Upper lobe of right lung (tissue), 1 donor: ENCODE measurements at regions not wholly inside any gene's neighbourhood (a gene's known extent, or its start where the extent isn't known, plus 50 kb on each side); places are given as distances from the start of the nearest gene placed in this dataset.

Experiments
- ATAC-seq: fragments of 200-7000 bp; cut with Tn5 transposase; one replicate; pipeline ENCODE4 v1.9.1; 2020; ENCODE audit warnings: mild to moderate bottlenecking, moderate library complexity
- DNase-seq: peaks from one replicate; pipeline ENCODE4 v3.0.0-alpha.2; 2020
- H3K27ac ChIP-seq: fragments of 200-600 bp; one replicate; pipeline ENCODE4 v1.8.0; 2022
- H3K27me3 ChIP-seq: fragments of 200-600 bp; one replicate; pipeline ENCODE4 v1.8.0; 2022; ENCODE audit warnings: mild to moderate bottlenecking
- H3K36me3 ChIP-seq: fragments of 200-600 bp; one replicate; pipeline ENCODE4 v1.8.0; 2022
- H3K4me1 ChIP-seq: fragments of 200-600 bp; one replicate; pipeline ENCODE4 v1.8.0; 2022
- H3K4me3 ChIP-seq: fragments of 200-600 bp; one replicate; pipeline ENCODE4 v1.8.0; 2022; ENCODE audit warnings: mild to moderate bottlenecking
- H3K9me3 ChIP-seq: fragments of 200-600 bp; one replicate; pipeline ENCODE4 v1.8.0; 2022
- intact Hi-C: fragments of 100-400 bp; cut with DNase I; formaldehyde crosslinking; loops from one replicate; pipeline ENCODE4 v1.11.0; 2022
- TF ChIP-seq, protein P1 (sequence below): fragments of 200-600 bp; IDR thresholded peaks from one replicate; pipeline ENCODE4 v1.8.0; 2022; ENCODE audit warnings: antibody characterized with exemption
- donor health status: DM: no; HTN: yes; CAD: no; lungs with severe emphysema.

DNA sequence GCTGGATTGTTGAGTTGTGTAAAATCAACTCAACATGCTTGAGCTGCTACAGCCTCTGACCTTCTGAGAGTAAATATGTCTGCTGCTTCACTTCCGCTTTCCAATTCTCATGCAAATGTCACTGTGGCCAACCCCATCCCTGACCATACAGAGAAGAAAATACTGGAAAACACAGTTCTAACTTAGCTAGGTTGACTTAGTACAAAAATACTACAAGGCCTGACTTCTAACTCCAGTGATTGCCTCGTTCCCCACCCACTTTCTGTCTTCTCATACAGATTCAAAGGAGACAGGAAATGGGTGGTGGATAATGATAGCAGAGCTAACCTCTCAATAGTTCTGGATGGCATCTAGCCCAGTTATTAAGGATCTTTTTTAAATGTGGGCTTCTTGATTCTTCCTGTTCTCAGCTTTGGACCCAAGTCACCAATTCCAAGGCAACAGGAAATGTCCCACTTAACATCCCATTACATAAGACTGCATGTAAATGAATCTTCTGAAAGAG lies 226.6 kb upstream of the SLC24A2 start:
- intact Hi-C loops = no loop called here
- DNase-seq = no peak
- Histone ChIP-seq H3K4me1 (no peaks in the 10 kb centered on the region), H3K27ac (no peak overlapping the region), H3K27me3 (no peaks in the 10 kb centered on the region), H3K36me3 (no peaks in the 10 kb centered on the region), H3K9me3 (no peaks in the 10 kb centered on the region), H3K4me3 (no peak overlapping the region)
- TF ChIP-seq, protein P1, sequence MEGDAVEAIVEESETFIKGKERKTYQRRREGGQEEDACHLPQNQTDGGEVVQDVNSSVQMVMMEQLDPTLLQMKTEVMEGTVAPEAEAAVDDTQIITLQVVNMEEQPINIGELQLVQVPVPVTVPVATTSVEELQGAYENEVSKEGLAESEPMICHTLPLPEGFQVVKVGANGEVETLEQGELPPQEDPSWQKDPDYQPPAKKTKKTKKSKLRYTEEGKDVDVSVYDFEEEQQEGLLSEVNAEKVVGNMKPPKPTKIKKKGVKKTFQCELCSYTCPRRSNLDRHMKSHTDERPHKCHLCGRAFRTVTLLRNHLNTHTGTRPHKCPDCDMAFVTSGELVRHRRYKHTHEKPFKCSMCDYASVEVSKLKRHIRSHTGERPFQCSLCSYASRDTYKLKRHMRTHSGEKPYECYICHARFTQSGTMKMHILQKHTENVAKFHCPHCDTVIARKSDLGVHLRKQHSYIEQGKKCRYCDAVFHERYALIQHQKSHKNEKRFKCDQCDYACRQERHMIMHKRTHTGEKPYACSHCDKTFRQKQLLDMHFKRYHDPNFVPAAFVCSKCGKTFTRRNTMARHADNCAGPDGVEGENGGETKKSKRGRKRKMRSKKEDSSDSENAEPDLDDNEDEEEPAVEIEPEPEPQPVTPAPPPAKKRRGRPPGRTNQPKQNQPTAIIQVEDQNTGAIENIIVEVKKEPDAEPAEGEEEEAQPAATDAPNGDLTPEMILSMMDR = no peak
- no peak for ATAC-seq

DNA sequence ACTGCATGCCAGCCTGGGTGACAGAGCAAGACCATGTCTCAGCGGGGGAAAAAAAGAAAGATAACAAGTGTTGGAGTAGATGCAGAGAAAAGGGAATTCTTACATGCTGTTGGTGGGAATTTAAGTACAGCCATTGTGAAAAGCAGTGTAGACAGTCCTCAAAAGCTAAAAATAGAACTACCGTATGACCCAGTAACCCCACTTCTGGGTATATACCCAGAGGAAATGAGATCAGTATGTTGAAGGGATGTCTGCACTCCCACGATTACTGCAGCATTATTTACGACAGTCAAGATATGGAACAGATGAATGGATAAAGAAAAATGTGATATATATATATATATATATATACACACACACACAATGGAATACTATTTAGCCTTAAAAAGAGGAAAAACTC lies 225.3 kb upstream of the SLC24A2 start:
- Histone ChIP-seq H3K4me3 (no peak overlapping the region), H3K36me3 (no peaks in the 10 kb centered on the region), H3K9me3 (no peaks in the 10 kb centered on the region), H3K27me3 (no peaks in the 10 kb centered on the region), H3K27ac (no peak overlapping the region), H3K4me1 (no peaks in the 10 kb centered on the region)
- ATAC-seq (no peak), DNase-seq (no peak)
- intact Hi-C loops = no loop called here
- TF ChIP-seq, protein P1 = no peak

- TF ChIP-seq, protein P1 = no peak
- Histone ChIP-seq H3K9me3 (no peaks in the 10 kb centered on the region), H3K36me3 (no peaks in the 10 kb centered on the region), H3K4me1 (no peaks in the 10 kb centered on the region), H3K27ac (no peak overlapping the region), H3K4me3 (no peak overlapping the region), H3K27me3 (no peaks in the 10 kb centered on the region)
- DNase-seq (no peak), ATAC-seq (no peak)
- intact Hi-C loops = no loop called here
Measured at GRCh38 chr9:20012232-20012631, 223.4 kb upstream of the SLC24A2 start.

DNA sequence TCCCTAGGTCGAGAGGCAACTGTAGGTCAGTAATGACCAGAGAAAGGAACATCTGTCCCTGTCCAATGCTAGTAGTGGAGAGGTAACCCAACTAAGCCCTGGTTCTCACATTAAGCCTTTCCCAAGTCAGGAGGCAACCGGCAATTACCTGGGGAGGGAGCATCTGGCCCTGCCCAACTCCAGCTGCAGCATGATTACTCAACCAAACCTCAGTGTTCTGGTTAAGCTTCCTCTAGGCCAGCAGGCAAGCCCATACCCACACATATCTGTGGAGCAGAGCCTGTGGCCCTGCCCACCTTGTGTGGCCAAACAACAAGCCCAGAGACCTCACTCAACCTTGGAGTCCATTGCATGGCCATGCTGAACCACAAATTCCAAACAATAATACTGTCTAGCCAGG lies 220.8 kb upstream of the SLC24A2 start:
- TF ChIP-seq, protein P1 = no peak
- Histone ChIP-seq H3K9me3 (no peaks in the 10 kb centered on the region), H3K36me3 (no peaks in the 10 kb centered on the region), H3K27me3 (no peaks in the 10 kb centered on the region), H3K27ac (no peak overlapping the region), H3K4me3 (no peak overlapping the region), H3K4me1 (no peaks in the 10 kb centered on the region)
- intact Hi-C loops = no loop called here
- ATAC-seq = no peak
- DNase-seq = no peak

GRCh38 chr9:20002011-20002410 lies 213.2 kb upstream of the SLC24A2 start:
- H3K4me3 ChIP-seq = no peak overlapping the region
- H3K27me3 ChIP-seq = no peaks in the 10 kb centered on the region
- TF ChIP-seq, protein P1 = no peak
- intact Hi-C loops = no loop called here
- DNase-seq (no peak), ATAC-seq (no peak)
- no peak overlapping the region for H3K27ac ChIP-seq
- H3K36me3 ChIP-seq = no peaks in the 10 kb centered on the region
- H3K9me3 ChIP-seq = no peaks in the 10 kb centered on the region
- no peaks in the 10 kb centered on the region for H3K4me1 ChIP-seq

DNA sequence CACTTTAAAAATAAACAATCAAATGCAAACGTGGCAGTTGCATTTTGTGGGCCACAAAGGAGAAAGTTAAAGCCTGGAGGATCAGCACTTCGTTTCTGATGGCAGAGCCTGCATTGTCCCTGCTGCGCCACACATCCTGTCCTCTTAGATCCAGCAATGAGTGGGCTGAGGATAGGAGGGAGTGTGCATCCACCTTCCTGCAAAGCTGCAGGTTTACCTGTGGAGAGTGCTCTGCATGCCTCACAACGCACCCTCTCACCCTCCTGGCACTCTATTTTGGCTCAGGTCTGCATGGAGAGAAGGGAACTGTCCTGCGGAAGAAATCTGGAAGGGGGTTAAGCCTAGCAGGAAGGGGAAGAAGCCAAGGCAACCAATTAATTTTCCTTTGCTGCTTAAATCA lies 212.2 kb upstream of the SLC24A2 start:
- DNase-seq (no peak), ATAC-seq (no peak)
- H3K4me1 ChIP-seq = no peaks in the 10 kb centered on the region
- intact Hi-C loops = no loop called here
- no peaks in the 10 kb centered on the region for H3K27me3 ChIP-seq
- TF ChIP-seq, protein P1 = no peak
- H3K27ac ChIP-seq = no peak overlapping the region
- no peaks in the 10 kb centered on the region for H3K36me3 ChIP-seq
- H3K9me3 ChIP-seq = no peaks in the 10 kb centered on the region
- no peak overlapping the region for H3K4me3 ChIP-seq
